Stimulated activated CD4-positive, alpha-beta T cell treated with anti-CD3 and anti-CD28 coated beads, Interleukin-4, amount 100 ng/mL, for 48 hours (primary cell): ENCODE measurements at regions not wholly inside any gene's neighbourhood (a gene's known extent, or its start where the extent isn't known, plus 50 kb on each side); places are given as distances from the start of the nearest gene placed in this dataset.
"Not testable (repeated sequence)": the region's sequence is repeated elsewhere in the genome, so short reads cannot be mapped to it uniquely, and the experiment has no call there.

ENCODE experiments used
- DNase-seq, 2 donors: peaks; one replicate each; pipeline ENCODE4 v3.0.0-alpha.2; 2020; ENCODE audit warnings: low read depth in 2 of 2

- DNase-seq, result no peak
Measured at GRCh38 chr3:16768956-16769355, 115.8 kb upstream of the PLCL2 start.

- no peak for DNase-seq
Measured at GRCh38 chr3:16769525-16769924, 115.2 kb upstream of the PLCL2 start.

DNA sequence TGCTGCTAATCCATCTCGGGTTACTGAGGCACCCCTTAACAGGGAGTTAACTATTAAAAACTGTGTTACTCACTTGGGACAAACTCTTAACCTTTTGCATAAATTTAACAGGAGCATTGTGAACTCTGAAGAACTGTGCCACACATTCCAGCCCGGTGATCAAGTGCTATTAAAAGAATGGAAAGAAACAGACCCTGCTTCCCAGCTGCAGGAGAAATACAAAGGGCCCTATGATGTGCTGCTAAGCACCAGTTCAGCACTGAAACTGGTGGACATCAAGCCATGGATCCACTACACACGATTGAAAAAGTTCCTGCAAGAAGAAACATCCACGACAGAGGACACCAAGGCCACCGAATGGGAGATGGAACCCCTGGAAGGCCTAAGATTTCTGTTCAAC lies 114.7 kb upstream of the PLCL2 start:
- no peak for DNase-seq

- no peak for DNase-seq
Measured at GRCh38 chr3:16770792-16771191, 114.0 kb upstream of the PLCL2 start.

DNA sequence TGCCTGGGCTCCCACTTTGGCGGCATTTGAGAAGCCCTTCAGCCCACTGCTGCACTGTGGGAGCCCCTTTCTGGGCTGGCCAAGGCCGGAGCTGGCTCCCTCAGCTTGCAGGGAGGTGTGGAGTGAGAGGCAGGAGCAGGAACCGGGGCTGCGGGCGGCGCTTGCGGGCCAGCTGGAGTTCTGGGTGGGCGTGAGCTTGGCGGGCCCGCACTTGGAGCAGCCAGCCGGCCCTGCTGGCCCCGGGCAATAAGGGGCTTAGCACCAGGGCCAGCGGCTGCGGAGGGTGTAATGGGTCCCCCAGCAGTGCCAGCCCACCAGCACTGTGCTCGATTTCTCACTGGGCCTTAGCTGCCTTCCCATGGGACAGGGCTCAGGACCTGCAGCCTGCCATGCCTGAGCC lies 111.2 kb upstream of the PLCL2 start:
- not testable (repeated sequence) for DNase-seq

DNA sequence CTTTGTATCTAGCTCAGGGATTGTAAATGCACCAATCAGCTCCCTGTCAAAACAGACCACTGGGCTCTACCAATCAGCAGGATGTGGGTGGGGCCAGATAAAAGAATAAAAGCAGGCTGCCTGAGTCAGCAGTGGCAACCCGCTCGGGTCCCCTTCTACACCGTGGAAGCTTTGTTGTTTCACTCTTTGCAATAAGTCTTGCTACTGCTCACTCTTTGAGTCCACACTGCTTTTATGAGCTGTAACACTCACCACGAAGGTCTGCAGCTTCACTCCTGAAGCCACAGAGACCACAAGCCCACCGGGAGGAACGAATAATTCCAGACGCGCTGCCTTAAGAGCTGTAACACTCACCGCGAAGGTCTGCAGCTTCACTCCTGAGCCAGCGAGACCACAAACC lies 110.2 kb upstream of the PLCL2 start:
- DNase-seq, result not testable (repeated sequence)

DNA sequence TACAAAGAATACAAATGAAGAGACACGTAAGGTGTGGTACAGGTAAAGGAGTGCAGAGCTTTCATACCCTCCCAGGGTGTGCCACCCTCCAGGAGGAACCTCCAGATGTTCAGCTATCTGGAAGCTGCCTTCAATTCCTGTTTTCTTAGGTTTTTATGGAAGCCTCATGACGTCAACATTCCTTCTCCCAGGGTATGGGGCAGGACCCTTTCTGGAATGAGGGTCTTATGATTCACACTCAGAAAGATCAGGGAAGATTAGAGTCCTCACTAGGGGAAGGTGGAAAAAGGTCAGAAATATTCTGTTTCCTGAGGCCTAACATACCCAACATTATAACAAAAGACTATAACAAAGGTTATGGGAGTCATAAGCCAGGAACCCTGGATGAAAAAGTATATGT lies 99.8 kb upstream of the PLCL2 start:
- DNase-seq, result no peak

GRCh38 chr3:16785465-16785864 lies 99.3 kb upstream of the PLCL2 start:
- DNase-seq, result no peak

GRCh38 chr3:16788440-16789056 lies 96.2 kb upstream of the PLCL2 start:
- no peak for DNase-seq

DNA sequence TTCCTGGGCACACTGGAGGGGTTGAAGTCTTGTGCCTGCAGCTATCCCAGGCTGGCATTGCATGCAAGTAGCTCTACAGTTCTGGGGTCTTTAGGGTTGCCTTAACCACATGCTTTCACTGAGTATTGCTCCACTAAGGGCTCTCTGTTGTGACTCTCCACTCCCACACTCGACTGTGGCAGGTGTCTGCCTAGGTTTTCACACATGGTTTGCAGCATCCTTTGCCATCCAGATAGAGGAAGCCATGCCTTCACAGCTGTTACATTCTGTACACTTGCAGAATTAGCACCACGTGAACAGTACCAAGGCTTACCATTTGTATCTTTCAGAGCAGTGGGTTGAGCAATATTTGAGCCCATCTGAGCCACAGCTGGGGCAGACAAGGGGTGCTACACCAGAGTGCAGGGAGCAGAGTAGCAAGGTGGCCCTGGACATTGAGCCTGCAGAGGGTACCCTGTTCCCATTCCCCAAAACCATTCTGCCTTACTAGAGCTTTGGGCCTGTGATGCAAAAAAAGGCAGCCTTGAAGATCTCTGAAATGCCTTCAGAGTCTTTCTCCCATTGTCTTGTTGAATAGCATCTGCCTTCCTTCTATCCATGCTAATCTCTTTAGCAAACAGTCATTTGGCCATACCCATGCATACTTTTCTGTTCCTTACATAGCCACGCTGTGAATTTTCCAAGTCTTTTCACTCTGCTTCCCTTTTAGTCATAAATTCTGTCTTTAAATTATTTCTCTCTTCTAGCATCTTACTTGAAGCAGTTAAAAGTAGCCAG lies 95.2 kb upstream of the PLCL2 start:
- no peak for DNase-seq

- DNase-seq, result no peak
Measured at GRCh38 chr3:16790432-16791400, 94.0 kb upstream of the PLCL2 start.

DNA sequence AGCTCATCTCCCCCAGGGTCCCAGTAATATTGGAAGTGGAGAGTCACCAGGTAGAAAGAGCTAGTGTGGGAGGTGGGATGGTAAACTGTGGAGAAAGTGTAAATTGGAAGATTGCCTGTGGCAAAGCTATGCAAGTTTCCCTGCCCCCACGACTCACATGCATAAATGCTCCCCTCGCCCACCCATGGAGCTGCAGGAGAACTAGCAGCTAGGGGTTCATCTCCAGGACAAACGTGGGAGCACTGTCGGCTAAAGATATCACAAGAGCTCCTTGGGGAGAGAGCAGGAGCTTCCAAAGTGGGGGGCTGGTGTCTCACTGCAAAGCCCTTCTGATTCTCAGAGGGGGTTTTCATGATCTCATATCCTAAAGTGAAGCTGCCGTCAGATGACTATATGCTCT lies 91.4 kb upstream of the PLCL2 start:
- no peak for DNase-seq

DNA sequence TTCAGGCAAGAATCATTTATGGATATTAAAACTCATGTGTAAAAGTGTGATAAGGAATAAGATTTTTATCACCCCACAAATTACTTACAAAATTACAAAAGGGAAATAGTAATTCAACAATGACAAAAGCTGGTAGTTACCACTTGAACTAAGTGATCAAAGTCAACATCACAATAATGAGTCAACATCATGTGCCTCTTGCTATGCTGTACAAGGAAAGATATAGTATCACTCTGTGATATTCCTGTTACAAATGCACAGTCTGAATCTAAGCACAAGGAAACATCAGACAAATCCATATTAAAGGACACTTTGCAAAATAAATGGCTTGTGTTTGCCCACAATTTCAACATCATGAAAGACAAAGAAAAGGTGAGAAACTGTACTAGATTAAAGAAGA lies 90.5 kb upstream of the PLCL2 start:
- DNase-seq, result no peak

DNA sequence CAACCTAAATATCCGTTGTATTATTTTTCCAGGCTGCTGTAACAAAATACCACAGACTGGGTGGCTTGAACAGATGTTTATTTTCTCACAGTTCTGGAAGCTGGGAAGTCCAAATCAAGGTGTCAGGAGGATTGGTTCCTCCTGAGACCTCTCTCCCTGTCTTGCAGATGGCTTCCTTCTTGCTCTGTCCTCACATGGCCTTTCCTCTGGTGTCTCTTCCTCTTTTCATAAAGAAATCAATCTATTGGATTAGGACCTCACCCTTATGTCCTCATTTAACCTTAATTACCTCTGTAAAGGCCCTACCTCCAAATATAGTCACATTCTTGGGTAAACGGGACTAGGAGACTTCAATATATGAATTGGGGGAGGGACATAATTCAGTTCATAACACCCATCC lies 89.2 kb upstream of the PLCL2 start:
- no peak for DNase-seq

GRCh38 chr3:16797831-16798230 lies 86.9 kb upstream of the PLCL2 start:
- no peak for DNase-seq

DNA sequence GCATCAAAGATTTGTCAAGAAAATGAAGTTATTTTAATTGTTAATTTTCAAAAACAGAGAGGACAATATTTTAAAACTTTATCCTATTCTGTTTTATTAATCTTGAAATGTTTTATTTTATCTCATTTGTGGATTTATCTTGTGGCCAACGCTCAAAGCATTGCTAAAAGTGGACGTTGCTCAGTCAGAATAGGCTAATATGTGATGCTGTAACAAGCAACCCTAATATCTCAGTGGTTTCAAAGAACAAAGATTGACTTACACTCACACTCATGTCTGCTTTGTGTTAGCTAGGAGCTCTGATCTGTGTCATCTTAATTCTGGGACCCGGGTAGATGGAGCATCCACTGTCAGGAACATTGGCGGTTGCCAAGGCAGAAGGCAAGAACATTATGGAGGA lies 86.0 kb upstream of the PLCL2 start:
- DNase-seq, result no peak

- DNase-seq, result no peak
Measured at GRCh38 chr3:16800361-16800760, 84.4 kb upstream of the PLCL2 start.

DNA sequence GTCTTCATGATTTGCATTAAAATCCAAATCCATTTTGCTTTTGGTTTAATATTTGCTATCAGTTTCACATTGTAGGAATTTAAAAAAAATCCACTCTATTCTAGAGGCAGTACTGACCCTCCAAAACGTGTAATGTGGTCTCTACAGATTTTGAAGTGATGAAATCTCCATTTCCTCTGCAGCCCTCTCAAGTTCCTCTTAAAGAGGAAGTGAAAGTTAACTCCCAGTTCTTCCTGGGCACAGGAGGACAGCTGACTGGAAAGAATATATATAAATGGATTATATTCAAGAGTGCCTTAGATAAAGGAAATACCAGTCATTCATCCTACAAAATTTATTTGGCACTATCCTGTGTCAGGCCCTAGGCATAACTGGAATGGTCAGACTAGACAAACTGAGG lies 83.5 kb upstream of the PLCL2 start:
- no peak for DNase-seq

- DNase-seq, result no peak
Measured at GRCh38 chr3:16801698-16802097, 83.1 kb upstream of the PLCL2 start.

- no peak for DNase-seq
Measured at GRCh38 chr3:16802389-16802788, 82.4 kb upstream of the PLCL2 start.

- no peak for DNase-seq
Measured at GRCh38 chr3:16803019-16803418, 81.7 kb upstream of the PLCL2 start.

GRCh38 chr3:16807391-16807790 lies 77.4 kb upstream of the PLCL2 start:
- DNase-seq, result no peak
